Fibroblast of lung (primary cell): ENCODE measurements at regions not wholly inside any gene's neighbourhood (a gene's known extent, or its start where the extent isn't known, plus 50 kb on each side); places are given as distances from the start of the nearest gene placed in this dataset.

ENCODE experiments used
- DNase-seq, 2 donors: peaks; one replicate each; pipeline versions ENCODE4 v3.0.0 to v3.0.0-alpha.2; 2010; ENCODE audit warnings: low read depth in 2 of 2
- H2AFZ ChIP-seq: 2 replicates; pipeline ENCODE4 v1.5.1; 2012; ENCODE audit warnings: low read length, control low read depth, inconsistent platforms
- H3K27ac ChIP-seq: 2 replicates; pipeline ENCODE4 v1.5.1; 2011; ENCODE audit warnings: low read length, control low read depth; ENCODE audit not compliant: insufficient read depth
- H3K27me3 ChIP-seq: 2 replicates; pipeline ENCODE4 v1.5.1; 2011; ENCODE audit warnings: mild to moderate bottlenecking, low read length; ENCODE audit not compliant: control insufficient read depth, insufficient read depth
- H3K36me3 ChIP-seq: 2 replicates; pipeline ENCODE4 v1.5.1; 2011; ENCODE audit warnings: low read length; ENCODE audit not compliant: control insufficient read depth, insufficient read depth
- H3K4me1 ChIP-seq: 2 replicates; pipeline ENCODE4 v1.5.1; 2011; ENCODE audit warnings: low read length; ENCODE audit not compliant: control insufficient read depth, insufficient read depth; ENCODE audit errors: extremely low read depth
- H3K4me2 ChIP-seq: 2 replicates; pipeline ENCODE4 v1.5.1; 2011; ENCODE audit warnings: low read length, control low read depth; ENCODE audit not compliant: insufficient read depth; ENCODE audit errors: extremely low read depth
- H3K4me3 ChIP-seq, 4 experiments: fragments of 200-600 bp in 1 of 4; sonication (generic) in 1 of 4; replicated peaks in 1 of 4; 2 replicates each; pipeline ENCODE4 v1.5.1; 2011 to 2016; ENCODE audit warnings: low read length in 4 of 4, low read depth in 3 of 4, mild to moderate bottlenecking in 3 of 4, control low read depth in 2 of 4, inconsistent platforms in 1 of 4, mixed read lengths in 1 of 4; ENCODE audit not compliant: insufficient read depth in 1 of 4; ENCODE audit errors: control extremely low read depth in 1 of 4
- H3K79me2 ChIP-seq: 2 replicates; pipeline ENCODE4 v1.5.1; 2012; ENCODE audit warnings: mild to moderate bottlenecking, low read length, inconsistent platforms; ENCODE audit not compliant: control insufficient read depth, insufficient read depth
- H3K9ac ChIP-seq: 2 replicates; pipeline ENCODE4 v1.5.1; 2011; ENCODE audit warnings: mild to moderate bottlenecking, low read length, control low read depth; ENCODE audit not compliant: insufficient read depth
- H3K9me3 ChIP-seq: 2 replicates; pipeline ENCODE4 v1.5.1; 2012; ENCODE audit warnings: low read depth, low read length; ENCODE audit not compliant: control insufficient read depth, insufficient read depth
- H4K20me1 ChIP-seq: 2 replicates; pipeline ENCODE4 v1.5.1; 2011; ENCODE audit warnings: low read length; ENCODE audit not compliant: control insufficient read depth, insufficient read depth; ENCODE audit errors: extremely low read depth
- EZH2 ChIP-seq: IDR thresholded peaks from 2 replicates; pipeline ENCODE4 v1.5.1; 2012; ENCODE audit warnings: low read length, control low read depth, mild to moderate bottlenecking; ENCODE audit errors: missing control alignments
- TF ChIP-seq, protein P1 (sequence below), 2 donors: IDR thresholded peaks in 1 of 2; conservative IDR thresholded peaks in 1 of 2; 1 replicate in 1 of 2; 2 replicates in 1 of 2; pipeline ENCODE4 v1.5.1; 2011 to 2012; ENCODE audit warnings: low read length in 2 of 2, control low read depth in 1 of 2, inconsistent platforms in 1 of 2, low read depth in 1 of 2, mild to moderate bottlenecking in 1 of 2

GRCh38 chr9:108676355-108676754 lies 179.4 kb downstream of the ACTL7B start:
- Histone ChIP-seq H3K9me3 (no peaks in the 10 kb centered on the region), H3K4me3 (no peak overlapping the region), H3K27me3 (no peaks in the 10 kb centered on the region), H3K4me2 (no peak overlapping the region), H4K20me1 (no peaks in the 10 kb centered on the region), H3K4me1 (no peaks in the 10 kb centered on the region), H3K9ac (no peak overlapping the region), H3K27ac (no peak overlapping the region), H3K79me2 (no peaks in the 10 kb centered on the region), H3K36me3 (no peaks in the 10 kb centered on the region), H2AFZ (no peak overlapping the region)
- DNase-seq = no peak
- TF ChIP-seq, protein P1, sequence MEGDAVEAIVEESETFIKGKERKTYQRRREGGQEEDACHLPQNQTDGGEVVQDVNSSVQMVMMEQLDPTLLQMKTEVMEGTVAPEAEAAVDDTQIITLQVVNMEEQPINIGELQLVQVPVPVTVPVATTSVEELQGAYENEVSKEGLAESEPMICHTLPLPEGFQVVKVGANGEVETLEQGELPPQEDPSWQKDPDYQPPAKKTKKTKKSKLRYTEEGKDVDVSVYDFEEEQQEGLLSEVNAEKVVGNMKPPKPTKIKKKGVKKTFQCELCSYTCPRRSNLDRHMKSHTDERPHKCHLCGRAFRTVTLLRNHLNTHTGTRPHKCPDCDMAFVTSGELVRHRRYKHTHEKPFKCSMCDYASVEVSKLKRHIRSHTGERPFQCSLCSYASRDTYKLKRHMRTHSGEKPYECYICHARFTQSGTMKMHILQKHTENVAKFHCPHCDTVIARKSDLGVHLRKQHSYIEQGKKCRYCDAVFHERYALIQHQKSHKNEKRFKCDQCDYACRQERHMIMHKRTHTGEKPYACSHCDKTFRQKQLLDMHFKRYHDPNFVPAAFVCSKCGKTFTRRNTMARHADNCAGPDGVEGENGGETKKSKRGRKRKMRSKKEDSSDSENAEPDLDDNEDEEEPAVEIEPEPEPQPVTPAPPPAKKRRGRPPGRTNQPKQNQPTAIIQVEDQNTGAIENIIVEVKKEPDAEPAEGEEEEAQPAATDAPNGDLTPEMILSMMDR (conservative IDR thresholded peaks at IDR 0.05 in 1 of 2, IDR thresholded peaks at IDR 0.05 in 1 of 2; ENCODE audit: low read depth in 1 of 2, low read length in 2 of 2) = no peak
- no peak for TF ChIP-seq EZH2

GRCh38 chr9:108675708-108676107 lies 180.1 kb downstream of the ACTL7B start:
- Histone ChIP-seq H3K9ac (no peak overlapping the region), H4K20me1 (no peaks in the 10 kb centered on the region), H3K79me2 (no peaks in the 10 kb centered on the region), H3K4me3 (no peak overlapping the region), H3K27ac (no peak overlapping the region), H3K27me3 (no peaks in the 10 kb centered on the region), H3K4me1 (no peaks in the 10 kb centered on the region), H3K4me2 (no peak overlapping the region), H3K36me3 (no peaks in the 10 kb centered on the region), H2AFZ (no peak overlapping the region), H3K9me3 (no peaks in the 10 kb centered on the region)
- TF ChIP-seq, protein P1 (conservative IDR thresholded peaks at IDR 0.05 in 1 of 2, IDR thresholded peaks at IDR 0.05 in 1 of 2; ENCODE audit: low read depth in 1 of 2, low read length in 2 of 2) = no peak
- TF ChIP-seq EZH2 = no peak
- DNase-seq = no peak

DNA sequence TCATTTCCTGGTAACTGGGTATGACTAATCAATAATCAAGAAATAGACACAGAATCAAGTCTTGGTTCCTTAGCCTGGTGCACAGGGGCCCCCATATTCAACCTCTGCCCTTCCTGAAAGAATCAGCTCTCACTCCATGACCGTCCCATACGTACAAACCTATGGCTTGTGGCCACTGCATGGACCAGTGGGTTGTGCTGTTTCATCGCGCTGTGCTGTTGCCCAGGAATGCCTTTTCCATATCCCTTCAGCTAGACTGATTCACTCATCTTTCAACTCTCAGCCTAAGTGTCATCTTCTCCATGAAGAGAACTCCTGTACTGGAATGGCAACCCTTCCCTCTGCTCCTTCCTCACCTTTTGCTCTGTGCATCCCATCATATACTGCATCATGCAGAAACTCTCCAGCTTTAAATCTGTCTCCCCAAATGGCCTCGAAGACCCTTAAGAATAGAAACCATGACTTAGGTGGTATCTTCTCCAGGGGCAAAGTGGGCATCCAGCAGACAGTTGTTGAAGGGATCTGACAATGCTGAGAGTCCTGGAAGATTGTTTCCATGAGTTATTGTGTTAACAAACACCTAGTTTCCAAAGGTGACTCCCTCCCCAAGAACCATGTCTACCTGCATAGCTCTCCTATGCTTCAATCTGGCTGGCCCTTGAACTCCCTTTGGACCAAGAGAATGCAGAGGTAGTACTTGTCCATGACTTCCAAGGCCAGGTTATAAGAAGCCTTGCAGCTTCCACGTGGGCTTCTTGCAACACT lies 180.8 kb downstream of the ACTL7B start:
- no peak overlapping the region for H3K4me2 ChIP-seq
- H3K4me3 ChIP-seq = no peak overlapping the region
- H3K36me3 ChIP-seq = no peaks in the 10 kb centered on the region
- H3K9me3 ChIP-seq = no peaks in the 10 kb centered on the region
- H2AFZ ChIP-seq = no peak overlapping the region
- no peaks in the 10 kb centered on the region for H3K4me1 ChIP-seq
- TF ChIP-seq, protein P1 (conservative IDR thresholded peaks at IDR 0.05 in 1 of 2, IDR thresholded peaks at IDR 0.05 in 1 of 2; ENCODE audit: low read depth in 1 of 2, low read length in 2 of 2) = no peak
- TF ChIP-seq EZH2 = no peak
- DNase-seq = no peak
- no peak overlapping the region for H3K9ac ChIP-seq
- H3K27me3 ChIP-seq = no peaks in the 10 kb centered on the region
- H3K79me2 ChIP-seq = no peaks in the 10 kb centered on the region
- H3K27ac ChIP-seq = no peak overlapping the region
- H4K20me1 ChIP-seq = no peaks in the 10 kb centered on the region
